Epithelial cell of proximal tubule (primary cell): ENCODE measurements at regions not wholly inside any gene's neighbourhood (a gene's known extent, or its start where the extent isn't known, plus 50 kb on each side); places are given as distances from the start of the nearest gene placed in this dataset.
"Not testable (repeated sequence)": the region's sequence is repeated elsewhere in the genome, so short reads cannot be mapped to it uniquely, and the experiment has no call there.

Experiments
- DNase-seq: peaks from one replicate; pipeline ENCODE4 v3.0.0-alpha.2; 2011; ENCODE audit warnings: low read depth
- H3K4me3 ChIP-seq: 2 replicates; pipeline ENCODE4 v1.5.1; 2011; ENCODE audit warnings: low read depth, mild to moderate bottlenecking, low read length
- TF ChIP-seq, protein P1 (sequence below): conservative IDR thresholded peaks from 2 replicates; pipeline ENCODE4 v1.5.1; 2012; ENCODE audit warnings: low read depth, mild to moderate bottlenecking, low read length

GRCh38 chr6:137813308-137813970 lies 53.6 kb upstream of the TNFAIP3 start:
- TF ChIP-seq, protein P1, sequence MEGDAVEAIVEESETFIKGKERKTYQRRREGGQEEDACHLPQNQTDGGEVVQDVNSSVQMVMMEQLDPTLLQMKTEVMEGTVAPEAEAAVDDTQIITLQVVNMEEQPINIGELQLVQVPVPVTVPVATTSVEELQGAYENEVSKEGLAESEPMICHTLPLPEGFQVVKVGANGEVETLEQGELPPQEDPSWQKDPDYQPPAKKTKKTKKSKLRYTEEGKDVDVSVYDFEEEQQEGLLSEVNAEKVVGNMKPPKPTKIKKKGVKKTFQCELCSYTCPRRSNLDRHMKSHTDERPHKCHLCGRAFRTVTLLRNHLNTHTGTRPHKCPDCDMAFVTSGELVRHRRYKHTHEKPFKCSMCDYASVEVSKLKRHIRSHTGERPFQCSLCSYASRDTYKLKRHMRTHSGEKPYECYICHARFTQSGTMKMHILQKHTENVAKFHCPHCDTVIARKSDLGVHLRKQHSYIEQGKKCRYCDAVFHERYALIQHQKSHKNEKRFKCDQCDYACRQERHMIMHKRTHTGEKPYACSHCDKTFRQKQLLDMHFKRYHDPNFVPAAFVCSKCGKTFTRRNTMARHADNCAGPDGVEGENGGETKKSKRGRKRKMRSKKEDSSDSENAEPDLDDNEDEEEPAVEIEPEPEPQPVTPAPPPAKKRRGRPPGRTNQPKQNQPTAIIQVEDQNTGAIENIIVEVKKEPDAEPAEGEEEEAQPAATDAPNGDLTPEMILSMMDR: no peak
- H3K4me3 ChIP-seq: no peak overlapping the region
- DNase-seq: no peak

GRCh38 chr6:137814030-137814429 lies 53.0 kb upstream of the TNFAIP3 start:
- not testable (repeated sequence) for DNase-seq, H3K4me3 ChIP-seq

- no peak for DNase-seq
- TF ChIP-seq, protein P1: no peak
- no peak overlapping the region for H3K4me3 ChIP-seq
Observed at GRCh38 chr6:137815692-137816091, 51.4 kb upstream of the TNFAIP3 start.

- DNase-seq: no peak
- TF ChIP-seq, protein P1: no peak
Observed at GRCh38 chr6:137816133-137816579, 50.9 kb upstream of the TNFAIP3 start.

GRCh38 chr6:137816688-137817618 lies 50.1 kb upstream of the TNFAIP3 start:
- DNase-seq: no peak
- TF ChIP-seq, protein P1: no peak
- H3K4me3 ChIP-seq: no peak overlapping the region

More at GRCh38 chr6:137816133-137816579, 50.9 kb upstream of the TNFAIP3 start:
- no peak overlapping the region for H3K4me3 ChIP-seq
